HuH-7 (cell line): ENCODE measurements at regions not wholly inside any gene's neighbourhood (a gene's known extent, or its start where the extent isn't known, plus 50 kb on each side); places are given as distances from the start of the nearest gene placed in this dataset.

Experiments used
- DNase-seq: peaks from one replicate; pipeline ENCODE4 v3.0.0; 2011; ENCODE audit warnings: low spot score

DNA sequence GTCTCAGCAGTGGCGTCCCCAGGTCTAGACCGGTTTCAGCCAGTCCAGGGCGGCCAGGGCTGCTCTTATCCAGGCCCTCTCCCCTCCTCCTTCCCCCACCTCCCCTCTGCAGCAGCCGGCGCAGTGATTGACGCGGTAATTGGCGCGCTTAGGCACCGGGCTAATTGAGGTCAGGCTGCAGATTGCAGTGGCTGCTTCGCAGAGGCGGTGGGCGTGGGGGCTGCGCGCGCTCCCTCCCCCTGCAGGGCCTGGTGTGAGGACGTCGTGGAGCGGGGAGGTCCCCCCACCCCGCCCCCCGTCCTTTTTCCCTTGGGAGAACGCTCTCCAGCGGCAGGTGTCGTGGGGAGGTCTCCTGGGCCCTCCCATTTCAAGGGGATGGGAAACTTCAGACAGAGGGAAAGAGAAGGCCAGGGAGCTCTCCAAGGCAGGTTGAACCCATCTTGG lies 70.4 kb upstream of the BLCAP start:
- no peak for DNase-seq

DNA sequence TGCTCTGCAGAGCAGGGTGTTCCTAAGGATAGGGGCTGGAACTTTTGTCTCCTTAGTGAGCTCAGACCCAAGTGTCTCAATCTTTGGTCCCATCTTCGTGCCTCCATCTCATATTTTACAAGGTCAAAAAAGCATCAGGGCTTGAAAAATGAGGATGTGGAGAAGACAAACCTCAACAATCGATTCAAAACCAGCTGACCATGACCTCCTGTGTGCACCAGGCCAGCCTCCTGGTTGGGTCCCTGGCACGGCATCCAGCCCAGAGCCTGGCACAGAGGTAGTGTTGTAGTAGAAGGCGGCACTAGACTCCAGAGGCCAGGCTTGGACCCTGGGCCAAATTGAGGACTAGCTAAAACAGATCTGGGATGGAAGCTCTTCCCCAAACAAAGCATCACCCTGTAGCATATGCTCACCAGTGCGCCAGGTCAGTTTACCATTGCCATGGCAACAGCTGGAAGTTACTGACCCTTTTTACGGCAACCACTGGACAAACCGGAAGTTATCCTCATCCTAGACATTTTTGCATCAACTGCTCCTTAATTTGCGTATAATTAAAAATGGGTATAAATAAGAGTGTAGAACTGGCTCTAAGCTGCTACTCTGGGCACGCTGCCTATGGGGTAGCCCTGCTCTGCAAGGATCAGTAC lies 69.3 kb upstream of the BLCAP start:
- DNase-seq = no peak

- no peak for DNase-seq
Measured at GRCh38 chr20:37596168-37596567, 68.5 kb upstream of the BLCAP start.

- no peak for DNase-seq
Measured at GRCh38 chr20:37593710-37594109, 66.0 kb upstream of the BLCAP start.

- no peak for DNase-seq
Measured at GRCh38 chr20:37590938-37591490, 63.3 kb upstream of the BLCAP start.

DNA sequence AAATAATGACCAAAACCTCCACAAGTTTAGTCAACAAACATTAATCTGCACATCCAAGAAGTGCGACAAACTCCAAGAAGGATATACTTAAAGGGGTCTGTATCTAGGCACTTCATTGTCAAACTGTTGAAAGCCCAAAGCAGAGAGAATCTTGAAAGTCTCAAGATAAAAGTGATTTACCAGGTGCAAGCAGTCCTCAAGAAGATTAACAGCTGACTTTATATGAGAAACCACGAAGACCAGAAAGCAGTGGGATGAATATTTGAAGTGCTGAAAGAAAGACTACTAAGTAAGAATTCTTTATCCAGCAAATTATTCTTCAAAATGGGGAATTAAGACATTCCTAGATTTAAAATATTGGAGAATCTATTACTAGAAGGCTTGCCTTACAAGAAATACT lies 58.4 kb upstream of the BLCAP start:
- DNase-seq = no peak

DNA sequence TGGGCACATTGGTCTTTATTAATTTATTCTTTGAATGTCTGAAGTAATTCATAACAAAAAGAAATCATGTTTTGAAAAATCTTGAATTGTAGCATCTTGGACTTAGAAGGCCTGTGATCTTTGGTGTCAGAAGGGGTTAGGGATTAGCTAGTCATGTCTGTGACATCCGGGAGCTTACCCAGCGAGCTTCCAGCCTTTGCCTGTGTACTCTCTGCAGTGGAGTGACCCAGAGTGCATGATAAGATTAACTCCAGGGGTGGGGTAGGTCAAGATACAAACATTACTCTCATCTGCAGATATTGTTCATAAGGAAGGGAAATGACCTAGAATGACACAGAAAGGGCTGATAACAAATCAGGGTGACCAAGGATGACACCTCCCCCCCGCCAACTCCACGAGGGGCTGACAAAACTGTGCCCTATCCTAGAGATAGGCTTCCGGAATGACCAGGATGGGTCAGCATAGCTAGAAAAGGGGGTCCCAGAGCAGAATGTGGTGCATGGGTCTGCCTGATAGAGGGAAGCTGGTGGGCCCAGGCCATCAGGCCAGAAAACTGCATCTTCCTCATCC lies 56.6 kb upstream of the BLCAP start:
- DNase-seq = no peak

DNA sequence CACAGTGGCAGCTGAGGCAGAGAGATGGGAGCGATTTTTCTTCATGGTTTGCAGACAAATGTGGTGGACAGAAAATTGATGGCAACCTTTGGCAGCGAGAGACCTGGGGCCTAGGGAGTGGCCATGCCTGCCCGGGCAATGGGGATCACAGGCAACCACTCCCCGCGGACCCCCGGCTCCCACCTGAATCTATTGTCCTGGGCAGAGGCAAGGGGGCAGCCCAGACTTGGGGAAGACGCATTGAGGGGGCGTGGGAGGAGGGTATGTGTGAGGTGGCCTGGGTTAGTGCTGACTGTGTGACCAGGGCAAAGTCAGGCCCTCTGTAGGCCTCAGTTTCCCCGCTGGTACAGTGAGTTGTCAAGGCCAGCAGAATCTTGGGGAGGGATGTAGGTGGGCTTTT lies 53.6 kb upstream of the BLCAP start:
- DNase-seq = no peak

DNA sequence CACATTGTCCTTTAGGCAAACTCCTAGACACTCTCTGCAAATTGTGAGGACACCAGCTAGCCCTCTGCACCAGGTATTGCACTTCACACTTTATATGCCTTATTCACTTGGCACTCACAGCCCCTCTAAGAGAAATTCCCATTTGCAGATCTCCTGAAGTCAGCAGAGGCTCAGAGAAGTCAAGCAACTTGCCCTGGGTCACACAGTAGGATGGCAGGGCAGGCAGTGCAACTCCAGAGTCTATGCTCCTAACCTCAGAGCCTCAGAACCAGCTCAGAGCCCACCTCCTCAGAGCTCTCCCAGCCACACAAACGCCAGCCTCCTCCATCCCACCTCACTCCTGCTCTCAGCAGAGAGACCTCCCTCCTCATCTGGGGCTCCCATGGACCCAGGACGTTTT lies 52.4 kb upstream of the BLCAP start:
- no peak for DNase-seq

- DNase-seq = no peak
Measured at GRCh38 chr20:37579106-37579505, 51.4 kb upstream of the BLCAP start.

GRCh38 chr20:37577981-37578380 lies 50.3 kb upstream of the BLCAP start:
- DNase-seq = no peak
